B cell (primary cell): ENCODE measurements at regions not wholly inside any gene's neighbourhood (a gene's known extent, or its start where the extent isn't known, plus 50 kb on each side); places are given as distances from the start of the nearest gene placed in this dataset.

ENCODE experiments used
- ATAC-seq: fragments of 200-7000 bp; cut with Tn5 transposase; one replicate; pipeline ENCODE4 v1.10.0; 2021; ENCODE audit warnings: low read depth, mild to moderate bottlenecking, moderate number of reproducible peaks, moderate library complexity
- CTCF ChIA-PET: fragments of 350-600 bp; sonication (Branson Sonifier 250); formaldehyde crosslinking; loops from one replicate; lab custom pipeline; 2021; ENCODE audit warnings: antibody characterized with exemption, inconsistent platforms; lab: Charles Lee
- POLR2A ChIA-PET: fragments of 350-600 bp; sonication (Branson Sonifier 250); formaldehyde crosslinking; loops from one replicate; lab custom pipeline; 2021; ENCODE audit warnings: antibody characterized with exemption; lab: Charles Lee
- DNase-seq: peaks from one replicate; pipeline ENCODE4 v3.0.0; 2013
- H2AFZ ChIP-seq: 2 replicates; pipeline ENCODE4 v1.6.1; 2012; ENCODE audit warnings: mild to moderate bottlenecking, low read depth, low read length; ENCODE audit not compliant: insufficient read depth, poor library complexity, severe bottlenecking
- H3K27ac ChIP-seq, 2 donors: 1 replicate in 1 of 2; 2 replicates in 1 of 2; pipeline ENCODE4 v1.5.1; 2012 to 2013; ENCODE audit warnings: low read length in 2 of 2, mild to moderate bottlenecking in 2 of 2, moderate library complexity in 1 of 2
- H3K27me3 ChIP-seq, 4 experiments: fragments of 200-600 bp in 1 of 4; sonication (generic) in 1 of 4; replicated peaks in 1 of 4; 1 replicate in 2 of 4; 2 replicates in 2 of 4; pipeline versions ENCODE4 v1.6.1 to v1.7.0; 2013 to 2016; ENCODE audit warnings: low read length in 3 of 4, mild to moderate bottlenecking in 2 of 4, mixed read lengths in 1 of 4, moderate library complexity in 1 of 4; ENCODE audit not compliant: insufficient read depth in 4 of 4, control insufficient read depth in 3 of 4; ENCODE audit errors: control extremely low read depth in 1 of 4
- H3K36me3 ChIP-seq, 2 experiments: replicated peaks in 1 of 2; 1 replicate in 1 of 2; 2 replicates in 1 of 2; pipeline versions ENCODE4 v1.6.1 to v1.7.1; 2013; ENCODE audit warnings: low read length in 1 of 2; ENCODE audit not compliant: insufficient read depth in 2 of 2, control insufficient read depth in 1 of 2; ENCODE audit errors: control extremely low read depth in 1 of 2, extremely low read depth in 1 of 2
- H3K4me1 ChIP-seq, 2 donors: fragments of 200-600 bp in 1 of 2; sonication (generic) in 1 of 2; 1 replicate in 1 of 2; 2 replicates in 1 of 2; pipeline versions ENCODE4 v1.5.1 to v1.6.1; 2013 to 2017; ENCODE audit warnings: low read length in 2 of 2; ENCODE audit not compliant: control insufficient read depth in 2 of 2, insufficient read depth in 2 of 2
- H3K4me2 ChIP-seq: replicated peaks from 2 replicates; pipeline ENCODE3; 2012; ENCODE audit warnings: mild to moderate bottlenecking, low read depth, low read length; ENCODE audit not compliant: poor library complexity, severe bottlenecking
- H3K4me3 ChIP-seq, 5 experiments: fragments of 200-600 bp in 1 of 5; sonication (generic) in 1 of 5; 1 replicate in 3 of 5; 2 replicates in 2 of 5; pipeline versions ENCODE4 v1.5.1 to v1.7.0; 2011 to 2016; ENCODE audit warnings: low read length in 4 of 5, mild to moderate bottlenecking in 4 of 5, low read depth in 2 of 5, control low read depth in 1 of 5, moderate library complexity in 1 of 5; ENCODE audit not compliant: insufficient read depth in 1 of 5; ENCODE audit errors: control extremely low read depth in 1 of 5, extremely low read depth in 1 of 5
- H3K79me2 ChIP-seq: fragments of 200-600 bp; sonication (generic); one replicate; pipeline ENCODE4 v1.6.0; 2016; ENCODE audit warnings: low read length; ENCODE audit not compliant: control insufficient read depth, insufficient read depth
- H3K9ac ChIP-seq: fragments of 200-600 bp; sonication (generic); 2 replicates; pipeline ENCODE4 v1.6.1; 2017; ENCODE audit warnings: mild to moderate bottlenecking, low read length, moderate library complexity
- H3K9me3 ChIP-seq, 3 donors: one replicate each; pipeline versions ENCODE4 v1.6.1 to v1.7.1; 2013; ENCODE audit warnings: low read length in 2 of 3; ENCODE audit not compliant: control insufficient read depth in 2 of 3, insufficient read depth in 1 of 3; ENCODE audit errors: control extremely low read depth in 1 of 3
- H4K20me1 ChIP-seq: 2 replicates; pipeline ENCODE4 v1.6.0; 2012; ENCODE audit warnings: mild to moderate bottlenecking, low read length; ENCODE audit not compliant: insufficient read depth, control insufficient read depth, poor library complexity, severe bottlenecking
- H3K27ac Mint-ChIP-seq: one replicate; pipeline ENCODE4 v1.8.0; 2021; ENCODE audit warnings: mixed read lengths
- H3K27me3 Mint-ChIP-seq: one replicate; pipeline ENCODE4 v1.8.0; 2021; ENCODE audit warnings: mixed read lengths
- H3K4me1 Mint-ChIP-seq: one replicate; pipeline ENCODE4 v1.8.0; 2021; ENCODE audit warnings: mixed read lengths
- H3K4me3 Mint-ChIP-seq: one replicate; pipeline ENCODE4 v1.8.0; 2021; ENCODE audit warnings: mixed read lengths
- H3K9me3 Mint-ChIP-seq: one replicate; pipeline ENCODE4 v1.8.0; 2022; ENCODE audit warnings: mixed read lengths; ENCODE audit not compliant: insufficient read depth
- CTCF ChIP-seq: fragments of 200-600 bp; IDR thresholded peaks from one replicate; pipeline ENCODE4 v1.8.0; 2022; ENCODE audit warnings: antibody characterized with exemption, mild to moderate bottlenecking
- EZH2 ChIP-seq: IDR thresholded peaks from 2 replicates; pipeline ENCODE4 v1.6.1; 2012; ENCODE audit warnings: borderline replicate concordance, low read depth, mild to moderate bottlenecking, moderate library complexity, low read length; ENCODE audit not compliant: insufficient read depth, poor library complexity, severe bottlenecking
- WGBS: methylation state at CpG from one replicate; pipeline ENCODE4 v1.1.5; 2013; ENCODE audit warnings: missing lambda C conversion rate; ENCODE audit not compliant: insufficient coverage; 5-methylcytosine and 5-hydroxymethylcytosine counted together
- intact Hi-C: fragments of 100-400 bp; cut with micrococcal nuclease; formaldehyde crosslinking; loops from one replicate; pipeline ENCODE4 v1.10.0; 2022

GRCh38 chr5:24118351-24118750 lies 526.4 kb downstream of the CDH10 start:
- H4K20me1 ChIP-seq = no peaks in the 10 kb centered on the region
- no peaks in the 10 kb centered on the region for H3K36me3 ChIP-seq
- H3K9me3 Mint-ChIP-seq = peaks cover 3% of the 10 kb centered on the region
- peaks cover 0 to 6% (median 0%) of the 10 kb centered on the region in 3 donors for H3K9me3 ChIP-seq
- TF ChIP-seq CTCF = no peak
- no peak for TF ChIP-seq EZH2
- no CpG with 5 or more reads among the region's 2 CpGs for WGBS
- intact Hi-C loops = no loop called here
- no peak overlapping the region for H3K27ac Mint-ChIP-seq
- H3K27ac ChIP-seq = no peak overlapping the region
- DNase-seq (no peak), ATAC-seq (no peak)
- H3K4me3 Mint-ChIP-seq = no peak overlapping the region
- no peaks in the 10 kb centered on the region for H3K27me3 Mint-ChIP-seq
- POLR2A ChIA-PET = no interaction called here
- no peaks in the 10 kb centered on the region for H3K4me1 ChIP-seq
- CTCF ChIA-PET = no interaction called here
- H3K27me3 ChIP-seq = no peaks in the 10 kb centered on the region
- no peaks in the 10 kb centered on the region for H3K4me1 Mint-ChIP-seq
- no peak overlapping the region for H3K9ac ChIP-seq
- H3K4me2 ChIP-seq = no peak overlapping the region
- no peaks in the 10 kb centered on the region for H3K79me2 ChIP-seq
- no peak overlapping the region for H3K4me3 ChIP-seq
- H2AFZ ChIP-seq = no peak overlapping the region

- POLR2A ChIA-PET = no interaction called here
- H2AFZ ChIP-seq = no peak overlapping the region
- no peaks in the 10 kb centered on the region for H3K4me1 ChIP-seq
- H3K4me1 Mint-ChIP-seq = no peaks in the 10 kb centered on the region
- no peaks in the 10 kb centered on the region for H3K9me3 ChIP-seq
- TF ChIP-seq EZH2 (no peak), CTCF (no peak)
- CTCF ChIA-PET = no interaction called here
- H3K27ac Mint-ChIP-seq = no peak overlapping the region
- H3K9me3 Mint-ChIP-seq = no peaks in the 10 kb centered on the region
- H3K27me3 ChIP-seq = no peaks in the 10 kb centered on the region
- H3K4me3 Mint-ChIP-seq = no peak overlapping the region
- H3K27ac ChIP-seq = no peak overlapping the region
- H3K27me3 Mint-ChIP-seq = no peaks in the 10 kb centered on the region
- no peaks in the 10 kb centered on the region for H3K36me3 ChIP-seq
- no peak for DNase-seq
- intact Hi-C loops = no loop called here
- H4K20me1 ChIP-seq = no peaks in the 10 kb centered on the region
- H3K79me2 ChIP-seq = no peaks in the 10 kb centered on the region
- no peak overlapping the region for H3K9ac ChIP-seq
- ATAC-seq = no peak
- no peak overlapping the region for H3K4me2 ChIP-seq
- H3K4me3 ChIP-seq = no peak overlapping the region
These were observed 509.2 kb downstream of the CDH10 start for GRCh38 chr5:24135536-24135935.
